B cell (primary cell): ENCODE measurements at regions not wholly inside any gene's neighbourhood (a gene's known extent, or its start where the extent isn't known, plus 50 kb on each side); places are given as distances from the start of the nearest gene placed in this dataset.

ENCODE experiments used
- CTCF ChIP-seq: fragments of 200-600 bp; IDR thresholded peaks from one replicate; pipeline ENCODE4 v1.8.0; 2022; ENCODE audit warnings: antibody characterized with exemption, mild to moderate bottlenecking
- EZH2 ChIP-seq: IDR thresholded peaks from 2 replicates; pipeline ENCODE4 v1.6.1; 2012; ENCODE audit warnings: borderline replicate concordance, low read depth, mild to moderate bottlenecking, moderate library complexity, low read length; ENCODE audit not compliant: insufficient read depth, poor library complexity, severe bottlenecking

GRCh38 chr2:184370954-184371353, 227.4 kb upstream of the ZNF804A start:
- TF ChIP-seq CTCF (no peak), EZH2 (no peak)
